SK-N-SH (cell line): ENCODE measurements at regions not wholly inside any gene's neighbourhood (a gene's known extent, or its start where the extent isn't known, plus 50 kb on each side); places are given as distances from the start of the nearest gene placed in this dataset.
"Not testable (repeated sequence)": the region's sequence is repeated elsewhere in the genome, so short reads cannot be mapped to it uniquely, and the experiment has no call there.

Source experiments
- CTCF ChIA-PET: fragments of 300-600, 350-600 bp; formaldehyde crosslinking; extraction: SDS; loops from one replicate; lab custom pipeline; 2021; lab: Yijun Ruan, JAX
- POLR2A ChIA-PET: fragments of 350-600 bp; sonication (Branson Sonifier 250); formaldehyde crosslinking; extraction: SDS; loops from one replicate; lab custom pipeline; 2020; ENCODE audit warnings: antibody characterized with exemption, inconsistent platforms; lab: Yijun Ruan, JAX
- DNase-seq: peaks from one replicate; pipeline ENCODE4 v3.0.0; 2012
- H2AFZ ChIP-seq: fragments of 200-600 bp; sonication (generic); 2 replicates; pipeline ENCODE4 v1.8.1; 2016; ENCODE audit warnings: antibody characterized with exemption, mild to moderate bottlenecking, low read depth
- H3F3A ChIP-seq: fragments of 200-600 bp; sonication (generic); replicated peaks from 2 replicates; pipeline ENCODE3; 2016; ENCODE audit warnings: antibody characterized with exemption, mild to moderate bottlenecking; ENCODE audit not compliant: insufficient read depth
- H3K27ac ChIP-seq, 2 experiments: fragments of 200-500 bp in 1 of 2; fragments of 200-600 bp in 1 of 2; sonication (Bioruptor generic) in 1 of 2; sonication (generic), shearing (Covaris generic) in 1 of 2; 2 replicates each; pipeline versions ENCODE4 v1.5.1 to v1.6.1; 2014 to 2016; ENCODE audit warnings: low read depth in 2 of 2, inconsistent platforms in 1 of 2, low read length in 1 of 2, mild to moderate bottlenecking in 1 of 2, mixed read lengths in 1 of 2
- H3K27me3 ChIP-seq: fragments of 200-600 bp; sonication (generic), shearing (Covaris generic); 2 replicates; pipeline ENCODE4 v1.6.1; 2016; ENCODE audit warnings: mixed run types; ENCODE audit not compliant: insufficient read depth
- H3K36me3 ChIP-seq, 2 experiments: fragments of 200-500 bp in 1 of 2; fragments of 200-600 bp in 1 of 2; sonication (Bioruptor generic) in 1 of 2; sonication (generic) in 1 of 2; replicated peaks in 1 of 2; 2 replicates each; pipeline versions ENCODE3 to v1.5.1; 2014 to 2016; ENCODE audit warnings: low read length in 1 of 2, mild to moderate bottlenecking in 1 of 2; ENCODE audit not compliant: insufficient read depth in 2 of 2, control insufficient read depth in 1 of 2
- H3K4me1 ChIP-seq, 2 experiments: fragments of 200-500 bp in 1 of 2; fragments of 200-600 bp in 1 of 2; sonication (Bioruptor generic) in 1 of 2; sonication (generic), shearing (Covaris generic) in 1 of 2; 2 replicates each; pipeline versions ENCODE4 v1.5.1 to v1.6.1; 2014 to 2016; ENCODE audit warnings: low read depth in 1 of 2, low read length in 1 of 2, mixed run types in 1 of 2; ENCODE audit not compliant: insufficient read depth in 2 of 2, control insufficient read depth in 1 of 2
- H3K4me2 ChIP-seq: fragments of 200-600 bp; sonication (generic), shearing (Covaris generic); 2 replicates; pipeline ENCODE4 v1.6.1; 2017; ENCODE audit warnings: mixed run types
- H3K4me3 ChIP-seq, 2 experiments: fragments of 200-500 bp in 1 of 2; fragments of 200-600 bp in 1 of 2; sonication (Bioruptor generic) in 1 of 2; sonication (generic), shearing (Covaris generic) in 1 of 2; 2 replicates each; pipeline versions ENCODE4 v1.5.1 to v1.8.1; 2014 to 2016; ENCODE audit warnings: low read depth in 2 of 2, inconsistent platforms in 1 of 2, low read length in 1 of 2, mild to moderate bottlenecking in 1 of 2, mixed read lengths in 1 of 2, moderate library complexity in 1 of 2
- H3K79me2 ChIP-seq: fragments of 200-600 bp; sonication (generic); 2 replicates; pipeline ENCODE4 v1.8.1; 2017; ENCODE audit warnings: mild to moderate bottlenecking; ENCODE audit not compliant: insufficient read depth
- H3K9ac ChIP-seq: fragments of 200-600 bp; sonication (generic); 2 replicates; pipeline ENCODE4 v1.6.1; 2017; ENCODE audit warnings: mixed run types
- H3K9me2 ChIP-seq: fragments of 200-600 bp; sonication (generic); 2 replicates; pipeline ENCODE4 v1.6.1; 2017; ENCODE audit warnings: mixed run types
- H3K9me3 ChIP-seq: fragments of 200-600 bp; sonication (generic); 2 replicates; pipeline ENCODE4 v1.6.1; 2017; ENCODE audit warnings: mixed run types, mild to moderate bottlenecking, moderate library complexity
- H4K20me1 ChIP-seq: fragments of 200-600 bp; sonication (generic); 2 replicates; pipeline ENCODE4 v1.6.1; 2017; ENCODE audit warnings: mild to moderate bottlenecking, mixed run types; ENCODE audit not compliant: insufficient read depth
- CTCF ChIP-seq: fragments of 200-600 bp; sonication (generic); IDR thresholded peaks from 2 replicates; pipeline ENCODE4 v1.6.1; 2017; ENCODE audit warnings: antibody characterized with exemption, mild to moderate bottlenecking, moderate library complexity
- EZH2phosphoT487 ChIP-seq: fragments of 200-600 bp; sonication (generic); IDR thresholded peaks from 2 replicates; pipeline ENCODE4 v1.6.1; 2017; ENCODE audit warnings: low read depth, mixed run types, mild to moderate bottlenecking, antibody characterized with exemption, moderate library complexity, borderline replicate concordance
- MAX ChIP-seq: IDR thresholded peaks from 2 replicates; pipeline ENCODE4 v1.4.0; 2012; ENCODE audit warnings: low read depth
- MXI1 ChIP-seq: IDR thresholded peaks from 2 replicates; pipeline ENCODE4 v1.6.1; 2012; ENCODE audit warnings: mild to moderate bottlenecking, low read depth, low read length, improper control_type of control experiment
- NRF1 ChIP-seq: IDR thresholded peaks from 2 replicates; pipeline ENCODE4 v1.6.1; 2012; ENCODE audit warnings: low read depth, mild to moderate bottlenecking, low read length
- PBX3 ChIP-seq: IDR thresholded peaks from 2 replicates; pipeline ENCODE4; 2012
- POLR2AphosphoS5 ChIP-seq: IDR thresholded peaks from 2 replicates; pipeline ENCODE4 v1.6.1; 2012; ENCODE audit warnings: low read depth, low read length
- REST ChIP-seq: IDR thresholded peaks from 2 replicates; pipeline ENCODE4 v1.6.1; 2012; ENCODE audit warnings: mild to moderate bottlenecking, low read depth, low read length, moderate library complexity
- RFX5 ChIP-seq: IDR thresholded peaks from 2 replicates; pipeline ENCODE4 v1.6.1; 2012; ENCODE audit warnings: mild to moderate bottlenecking, improper control_type of control experiment, low read length
- RXRA ChIP-seq: IDR thresholded peaks from 2 replicates; pipeline ENCODE4 v1.4.0; 2012; ENCODE audit warnings: low read depth, mild to moderate bottlenecking, borderline replicate concordance
- TAF1 ChIP-seq: IDR thresholded peaks from 2 replicates; pipeline ENCODE4 v1.6.1; 2012; ENCODE audit warnings: low read depth, mild to moderate bottlenecking, low read length, moderate library complexity, borderline replicate concordance
- TEAD4 ChIP-seq: IDR thresholded peaks from 2 replicates; pipeline ENCODE4 v1.4.0; 2012; ENCODE audit warnings: mild to moderate bottlenecking, borderline replicate concordance; ENCODE audit not compliant: insufficient read depth
- WGBS: methylation state at CpG from one replicate; pipeline ENCODE4 v1.1.6; 2017; ENCODE audit warnings: low lambda C conversion rate; 5-methylcytosine and 5-hydroxymethylcytosine counted together

- TF ChIP-seq EZH2phosphoT487, result no peak
- peak; percentile 77 for TF ChIP-seq PBX3
- TF ChIP-seq RFX5, result no peak
- TF ChIP-seq RXRA, result no peak
These were observed 337.7 kb upstream of the CTSO start (continued) for GRCh38 chr4:156291317-156291716.

- ChIA-PET POLR2A (no interaction called here), CTCF (no interaction called here)
- Histone ChIP-seq H2AFZ (no peak overlapping the region), H4K20me1 (no peaks in the 10 kb centered on the region), H3K36me3 (no peaks in the 10 kb centered on the region), H3K9me3 (no peaks in the 10 kb centered on the region), H3K9me2 (no peaks in the 10 kb centered on the region), H3K4me1 (peaks cover 0 to 28% of the 10 kb centered on the region in 2 experiments; a peak in 1 of 4 replicates), H3K79me2 (no peaks in the 10 kb centered on the region), H3F3A (peaks cover 28% of the 10 kb centered on the region), H3K27ac (peak overlapping the region; percentile 57 to 65; a peak in 3 of 4 replicates), H3K9ac (peak overlapping the region; percentile 0; the same call in 1 of the 2 replicates), H3K27me3 (no peaks in the 10 kb centered on the region), H3K4me3 (peak overlapping the region; percentile 33 to 47; a peak in 1 of 4 replicates), H3K4me2 (peak overlapping the region; percentile 44; the same call in 1 of the 2 replicates)
- no peak for TF ChIP-seq CTCF
- TF ChIP-seq REST, result no peak
- TF ChIP-seq TEAD4, result no peak
- TF ChIP-seq NRF1, result no peak
- no peak for TF ChIP-seq EZH2phosphoT487
- no peak for TF ChIP-seq POLR2AphosphoS5
- TF ChIP-seq MXI1, result no peak
- no peak for TF ChIP-seq TAF1
- TF ChIP-seq MAX, result no peak
- no peak for DNase-seq
- WGBS, result 7% methylated on average over 2 of the region's 2 CpGs
These were observed 337.1 kb upstream of the CTSO start for GRCh38 chr4:156290811-156291210.

GRCh38 chr4:156290026-156290425, 336.4 kb upstream of the CTSO start:
- CTCF ChIA-PET, result not testable (repeated sequence)

More at GRCh38 chr4:156290026-156290425, 336.4 kb upstream of the CTSO start:
- H3K27ac ChIP-seq, H3K36me3 ChIP-seq, H3K9me2 ChIP-seq, POLR2A ChIA-PET, H2AFZ ChIP-seq, H3K27me3 ChIP-seq, H3K9me3 ChIP-seq, H4K20me1 ChIP-seq, DNase-seq, H3K9ac ChIP-seq, H3K79me2 ChIP-seq: not testable (repeated sequence)
- peaks cover 0 to 28% of the 10 kb centered on the region in 2 experiments; a peak in 1 of 4 replicates for H3K4me1 ChIP-seq
- peaks cover 28% of the 10 kb centered on the region for H3F3A ChIP-seq
- WGBS, result 8% methylated on average over 10 of the region's 19 CpGs
- H3K4me2 ChIP-seq, result peak overlapping the region; percentile 44; the same call in 1 of the 2 replicates
- peak overlapping the region; percentile 12 to 47; a peak in 2 of 4 replicates for H3K4me3 ChIP-seq
